ENCODE measurements at regions not wholly inside any gene's neighbourhood (a gene's known extent, or its start where the extent isn't known, plus 50 kb on each side); places are given as distances from the start of the nearest gene placed in this dataset.
"Not testable (repeated sequence)": the region's sequence is repeated elsewhere in the genome, so short reads cannot be mapped to it uniquely, and the experiment has no call there.

- peaks cover 3% of the 10 kb centered on the region for H3K27me3 Mint-ChIP-seq (ENCODE audit: insufficient read depth)
- H3K4me1 Mint-ChIP-seq (ENCODE audit: low read depth) = no peaks in the 10 kb centered on the region
- DNase-seq (ENCODE audit: low spot score) = no peak
- no peaks in the 10 kb centered on the region for H3K9me3 Mint-ChIP-seq
- no peak overlapping the region for H3K27ac Mint-ChIP-seq
- H3K36me3 Mint-ChIP-seq (ENCODE audit: low read depth) = no peaks in the 10 kb centered on the region
- intact Hi-C loops (cut with micrococcal nuclease) = no loop called here
- H3K4me3 Mint-ChIP-seq = no peak overlapping the region
Measured at GRCh38 chr6:100062621-100063020, 68.6 kb upstream of the MCHR2 start.

- no peaks in the 10 kb centered on the region for H3K36me3 Mint-ChIP-seq (ENCODE audit: low read depth)
- intact Hi-C loops (cut with micrococcal nuclease) = no loop called here
- H3K4me1 Mint-ChIP-seq (ENCODE audit: low read depth) = no peaks in the 10 kb centered on the region
- no peak overlapping the region for H3K4me3 Mint-ChIP-seq
- H3K27me3 Mint-ChIP-seq (ENCODE audit: insufficient read depth) = peaks cover 5% of the 10 kb centered on the region
- no peaks in the 10 kb centered on the region for H3K9me3 Mint-ChIP-seq
- DNase-seq (ENCODE audit: low spot score) = no peak
- H3K27ac Mint-ChIP-seq = no peak overlapping the region
Measured at GRCh38 chr6:100057941-100058340, 63.9 kb upstream of the MCHR2 start.

- H3K4me1 Mint-ChIP-seq (ENCODE audit: low read depth) = no peaks in the 10 kb centered on the region
- no peak overlapping the region for H3K4me3 Mint-ChIP-seq
- no peaks in the 10 kb centered on the region for H3K9me3 Mint-ChIP-seq
- no peak for DNase-seq (ENCODE audit: low spot score)
- no peak overlapping the region for H3K27ac Mint-ChIP-seq
- H3K36me3 Mint-ChIP-seq (ENCODE audit: low read depth) = no peaks in the 10 kb centered on the region
- H3K27me3 Mint-ChIP-seq (ENCODE audit: insufficient read depth) = peaks cover 2% of the 10 kb centered on the region
- intact Hi-C loops (cut with micrococcal nuclease) = no loop called here
Measured at GRCh38 chr6:100050550-100050949, 56.5 kb upstream of the MCHR2 start.

GRCh38 chr6:100043961-100044360 is 49.9 kb upstream of the MCHR2 start:
- intact Hi-C loops (cut with micrococcal nuclease); H3K4me3 Mint-ChIP-seq; H3K27me3 Mint-ChIP-seq (ENCODE audit: insufficient read depth); H3K27ac Mint-ChIP-seq; H3K9me3 Mint-ChIP-seq; H3K36me3 Mint-ChIP-seq (ENCODE audit: low read depth); H3K4me1 Mint-ChIP-seq (ENCODE audit: low read depth); DNase-seq (ENCODE audit: low spot score): not testable (repeated sequence)

Measured in activated T-helper 1 cell treated with anti-CD3 and anti-CD28 coated beads, Interleukin-12 subunit alpha, Interleukin-12 subunit beta, Interleukin-2, Interleukin-4 antibody, amounts not matched to agents 30 ng/mL and 10 ng/mL and 1 ng/mL, durations not matched to agents 14 hours and 24 hours and 36 hours (primary cell).